ENCODE measurements at regions not wholly inside any gene's neighbourhood (a gene's known extent, or its start where the extent isn't known, plus 50 kb on each side); places are given as distances from the start of the nearest gene placed in this dataset.
A peak's percentile ranks its signal among the peaks of the same experiment; 100 is the strongest.

- Mint-ChIP-seq H3K27ac (ENCODE audit: unreplicated experiment) (no peak overlapping the region), H3K9me3 (no peaks in the 10 kb centered on the region), H3K4me1 (no peaks in the 10 kb centered on the region), H3K27me3 (ENCODE audit: low read depth) (peaks cover 4% of the 10 kb centered on the region), H3K4me3 (no peak overlapping the region), H3K36me3 (ENCODE audit: low read depth) (no peaks in the 10 kb centered on the region)
- no peak for TF ChIP-seq CTCF (conservative IDR thresholded peaks at IDR 0.05)
- DNase-seq (ENCODE audit: low read depth, low spot score), result no peak
Observed at GRCh38 chr4:162645381-162645780, 481.6 kb upstream of the FSTL5 start.

- Mint-ChIP-seq H3K27ac (ENCODE audit: unreplicated experiment) (no peak overlapping the region), H3K9me3 (no peaks in the 10 kb centered on the region), H3K4me1 (no peaks in the 10 kb centered on the region), H3K36me3 (ENCODE audit: low read depth) (no peaks in the 10 kb centered on the region), H3K27me3 (ENCODE audit: low read depth) (peaks cover 4% of the 10 kb centered on the region), H3K4me3 (no peak overlapping the region)
- DNase-seq (ENCODE audit: low read depth, low spot score), result no peak
- no peak for TF ChIP-seq CTCF (conservative IDR thresholded peaks at IDR 0.05)
Observed at GRCh38 chr4:162644346-162644745, 480.5 kb upstream of the FSTL5 start.

GRCh38 chr4:162640152-162640551 is 476.4 kb upstream of the FSTL5 start:
- Mint-ChIP-seq H3K4me3 (no peak overlapping the region), H3K27ac (ENCODE audit: unreplicated experiment) (no peak overlapping the region), H3K36me3 (ENCODE audit: low read depth) (no peaks in the 10 kb centered on the region), H3K9me3 (no peaks in the 10 kb centered on the region), H3K4me1 (no peaks in the 10 kb centered on the region), H3K27me3 (ENCODE audit: low read depth) (peaks cover 4% of the 10 kb centered on the region)
- no peak for TF ChIP-seq CTCF (conservative IDR thresholded peaks at IDR 0.05)
- DNase-seq (ENCODE audit: low read depth, low spot score), result no peak

- no peaks in the 10 kb centered on the region for H3K9me3 Mint-ChIP-seq
- no peak overlapping the region for H3K4me3 Mint-ChIP-seq
- TF ChIP-seq CTCF (conservative IDR thresholded peaks at IDR 0.05), result peak; percentile 42
- no peaks in the 10 kb centered on the region for H3K4me1 Mint-ChIP-seq
- no peak overlapping the region for H3K27ac Mint-ChIP-seq (ENCODE audit: unreplicated experiment)
- H3K27me3 Mint-ChIP-seq (ENCODE audit: low read depth), result no peaks in the 10 kb centered on the region
- no peak for DNase-seq (ENCODE audit: low read depth, low spot score)
- no peaks in the 10 kb centered on the region for H3K36me3 Mint-ChIP-seq (ENCODE audit: low read depth)
Observed at GRCh38 chr4:162634390-162634789, 470.6 kb upstream of the FSTL5 start.

GRCh38 chr4:162622664-162623063 is 458.9 kb upstream of the FSTL5 start:
- no peaks in the 10 kb centered on the region for H3K27me3 Mint-ChIP-seq (ENCODE audit: low read depth)
- H3K4me1 Mint-ChIP-seq, result no peaks in the 10 kb centered on the region
- no peak for TF ChIP-seq CTCF (conservative IDR thresholded peaks at IDR 0.05)
- no peak overlapping the region for H3K4me3 Mint-ChIP-seq
- H3K9me3 Mint-ChIP-seq, result peaks cover 4% of the 10 kb centered on the region
- DNase-seq (ENCODE audit: low read depth, low spot score), result no peak
- H3K27ac Mint-ChIP-seq (ENCODE audit: unreplicated experiment), result no peak overlapping the region
- H3K36me3 Mint-ChIP-seq (ENCODE audit: low read depth), result no peaks in the 10 kb centered on the region

- H3K27ac Mint-ChIP-seq (ENCODE audit: unreplicated experiment), result no peak overlapping the region
- no peak overlapping the region for H3K4me3 Mint-ChIP-seq
- H3K27me3 Mint-ChIP-seq (ENCODE audit: low read depth), result no peaks in the 10 kb centered on the region
- no peaks in the 10 kb centered on the region for H3K36me3 Mint-ChIP-seq (ENCODE audit: low read depth)
- no peaks in the 10 kb centered on the region for H3K9me3 Mint-ChIP-seq
- no peak for TF ChIP-seq CTCF (conservative IDR thresholded peaks at IDR 0.05)
- H3K4me1 Mint-ChIP-seq, result peaks cover 6% of the 10 kb centered on the region
- no peak for DNase-seq (ENCODE audit: low read depth, low spot score)
Observed at GRCh38 chr4:162610116-162610515, 446.3 kb upstream of the FSTL5 start.
